HepG2 (cell line): ENCODE measurements at regions not wholly inside any gene's neighbourhood (a gene's known extent, or its start where the extent isn't known, plus 50 kb on each side); places are given as distances from the start of the nearest gene placed in this dataset.

Experiments used
- ATAC-seq: fragments of 200-7000 bp; cut with Tn5 transposase; 3 replicates; pipeline ENCODE4 v1.9.1; 2020; ENCODE audit warnings: mild to moderate bottlenecking, moderate library complexity
- BruUV-seq: library from RNA; stranded (reverse); fragments of 400-500 nt; replicated peaks from 2 replicates; lab custom pipeline; 2021; lab: Mats Ljungman, UMichigan
- CTCF ChIA-PET: fragments of 300-600 bp; formaldehyde crosslinking; extraction: SDS; loops from one replicate; lab custom pipeline; 2021; ENCODE audit warnings: low total read pairs, inconsistent platforms, low intra/inter-chr PET ratio; lab: Yijun Ruan, JAX
- POLR2A ChIA-PET: fragments of 350-600 bp; sonication (Branson Sonifier 250); formaldehyde crosslinking; loops from one replicate; lab custom pipeline; 2020; ENCODE audit warnings: antibody characterized with exemption, inconsistent platforms; lab: Yijun Ruan, JAX
- DNase-seq: peaks from one replicate; pipeline ENCODE4 v3.0.0-alpha.2; 2015; ENCODE audit warnings: low spot score
- FAIRE-seq: peaks from 3 replicates; lab custom pipeline; 2011; peaks lifted over from hg19 to GRCh38; lab: Jason Lieb, UNC
- H2AFZ ChIP-seq: one replicate; pipeline ENCODE4 v1.6.1; 2011; ENCODE audit warnings: low read length, inconsistent platforms
- H3K27ac ChIP-seq: fragments of 300-600 bp; 3 replicates; pipeline ENCODE4 v1.8.0; 2011; ENCODE audit warnings: mixed run types, mild to moderate bottlenecking, mixed read lengths, low read length, inconsistent platforms; ENCODE audit not compliant: insufficient read depth; ENCODE audit errors: extremely low read length
- H3K27me3 ChIP-seq, 2 experiments: fragments of 200-600 bp in 1 of 2; 2 replicates in 1 of 2; 3 replicates in 1 of 2; pipeline versions ENCODE4 v1.6.0 to v1.8.0; 2011; ENCODE audit warnings: low read length in 2 of 2, mild to moderate bottlenecking in 2 of 2, moderate library complexity in 2 of 2, inconsistent platforms in 1 of 2; ENCODE audit not compliant: insufficient read depth in 2 of 2, control insufficient read depth in 1 of 2
- H3K36me3 ChIP-seq, 2 experiments: fragments of 200-600 bp in 1 of 2; replicated peaks in 1 of 2; 2 replicates in 1 of 2; 3 replicates in 1 of 2; pipeline versions ENCODE4 v1.5.1 to v1.8.0; 2011; ENCODE audit warnings: low read length in 2 of 2, inconsistent platforms in 1 of 2; ENCODE audit not compliant: insufficient read depth in 2 of 2, control insufficient read depth in 1 of 2
- H3K4me1 ChIP-seq: 2 replicates; pipeline ENCODE4 v1.5.1; 2012; ENCODE audit warnings: low read length, inconsistent platforms; ENCODE audit not compliant: insufficient read depth
- H3K4me2 ChIP-seq: 2 replicates; pipeline ENCODE4 v1.6.0; 2011; ENCODE audit warnings: low read depth, low read length, inconsistent platforms
- H3K4me3 ChIP-seq, 3 experiments: fragments of 200-600 bp in 1 of 3; sonication (generic), shearing (Covaris generic) in 1 of 3; replicated peaks in 1 of 3; 2 replicates each; pipeline ENCODE4 v1.5.1; 2011 to 2016; ENCODE audit warnings: low read length in 3 of 3, inconsistent platforms in 2 of 3, low read depth in 2 of 3, mild to moderate bottlenecking in 2 of 3, control low read depth in 1 of 3, mixed read lengths in 1 of 3; ENCODE audit not compliant: insufficient read depth in 1 of 3
- H3K79me2 ChIP-seq: one replicate; pipeline ENCODE4 v1.6.1; 2011; ENCODE audit warnings: low read length, inconsistent platforms; ENCODE audit not compliant: insufficient read depth
- H3K9ac ChIP-seq: 2 replicates; pipeline ENCODE4 v1.6.0; 2011; ENCODE audit warnings: mild to moderate bottlenecking, low read depth, low read length, inconsistent platforms; ENCODE audit not compliant: insufficient read depth
- H3K9me3 ChIP-seq: 2 replicates; pipeline ENCODE4 v1.5.1; 2012; ENCODE audit warnings: mild to moderate bottlenecking, low read length
- H4K20me1 ChIP-seq: 2 replicates; pipeline ENCODE4 v1.6.0; 2011; ENCODE audit warnings: inconsistent platforms, mild to moderate bottlenecking, low read length, moderate library complexity; ENCODE audit not compliant: insufficient read depth
- GABPB1 ChIP-seq: IDR thresholded peaks from 2 replicates; pipeline ENCODE4 v1.6.1; 2016; ENCODE audit warnings: mild to moderate bottlenecking, missing genetic modification reagents, moderate library complexity, missing compliant biosample characterization
- HDAC6 ChIP-seq: fragments of 200-600 bp; sonication (generic); IDR thresholded peaks from 2 replicates; pipeline ENCODE4 v1.7.0; 2017; ENCODE audit warnings: mild to moderate bottlenecking, antibody characterized with exemption, low read length, low read depth
- HOXA5 ChIP-seq: sonication (generic); formaldehyde crosslinking; IDR thresholded peaks from 2 replicates; pipeline ENCODE4 v1.4.0; 2020; ENCODE audit warnings: missing genetic modification reagents
- KDM4B ChIP-seq: sonication (generic); formaldehyde crosslinking; IDR thresholded peaks from 2 replicates; pipeline ENCODE4 v1.4.0; 2020; ENCODE audit warnings: missing genetic modification reagents
- MTA3 ChIP-seq: sonication (generic); formaldehyde crosslinking; IDR thresholded peaks from 2 replicates; pipeline ENCODE4 v1.4.0; 2020; ENCODE audit warnings: missing genetic modification reagents
- POLR2AphosphoS5 ChIP-seq: IDR thresholded peaks from 2 replicates; pipeline ENCODE4 v1.6.1; 2012; ENCODE audit warnings: low read depth, low read length
- RELA ChIP-seq: sonication (generic); formaldehyde crosslinking; IDR thresholded peaks from 2 replicates; pipeline ENCODE4 v1.4.0; 2020; ENCODE audit warnings: missing genetic modification reagents
- RFX1 ChIP-seq: fragments of 450-650 bp; IDR thresholded peaks from 2 replicates; pipeline ENCODE4 v1.6.1; 2017
- SRSF1 ChIP-seq: fragments of 200-400 bp; formaldehyde crosslinking; optimal IDR thresholded peaks from 2 replicates; pipeline ENCODE3; 2017; ENCODE audit warnings: mild to moderate bottlenecking, low read depth, low read length, moderate library complexity
- THAP7 ChIP-seq: sonication (generic); formaldehyde crosslinking; IDR thresholded peaks from 2 replicates; pipeline ENCODE4 v1.8.1; 2023; ENCODE audit warnings: mild to moderate bottlenecking, missing genetic modification reagents
- TSC22D2 ChIP-seq: sonication (generic); formaldehyde crosslinking; IDR thresholded peaks from 2 replicates; pipeline ENCODE4 v1.5.1; 2020; ENCODE audit warnings: missing genetic modification reagents, mild to moderate bottlenecking, borderline replicate concordance
- XBP1 ChIP-seq: sonication (generic); formaldehyde crosslinking; IDR thresholded peaks from 2 replicates; pipeline ENCODE4 v1.5.0; 2020; ENCODE audit warnings: missing genetic modification reagents
- ZNF274 ChIP-seq: sonication (generic); formaldehyde crosslinking; IDR thresholded peaks from 2 replicates; pipeline ENCODE4 v1.5.1; 2020; ENCODE audit warnings: mild to moderate bottlenecking, missing genetic modification reagents
- ZNF34 ChIP-seq: sonication (generic); formaldehyde crosslinking; IDR thresholded peaks from 2 replicates; pipeline ENCODE4 v1.4.0; 2020; ENCODE audit warnings: mild to moderate bottlenecking, missing genetic modification reagents, borderline replicate concordance
- ZNF574 ChIP-seq: sonication (generic); formaldehyde crosslinking; IDR thresholded peaks from 2 replicates; pipeline ENCODE4 v1.4.0; 2020; ENCODE audit warnings: missing genetic modification reagents
- WGBS: methylation state at CpG from one replicate; pipeline ENCODE4 v1.1.6; 2017; ENCODE audit warnings: low lambda C conversion rate; 5-methylcytosine and 5-hydroxymethylcytosine counted together
- in situ Hi-C: cut with HindIII; loops from 2 replicates; pipeline ENCODE4 v1.10.0; 2017; ENCODE audit warnings: low pct_unique_long_range_greater_than_20kb; ENCODE audit not compliant: extremely low pct_ligation_motif_present
- intact Hi-C: fragments of 100-400 bp; cut with micrococcal nuclease; formaldehyde crosslinking; loops from one replicate; pipeline ENCODE4 v1.10.0; 2022; ENCODE audit not compliant: unreplicated experiment

- BruUV-seq: no TSS peak
- in situ Hi-C loops (no loop called here), intact Hi-C loops (no loop called here)
- Histone ChIP-seq H3K9ac (no peak overlapping the region), H3K27ac (no peak overlapping the region), H3K4me1 (no peaks in the 10 kb centered on the region), H3K4me3 (no peak overlapping the region), H2AFZ (no peak overlapping the region), H3K4me2 (no peak overlapping the region), H3K36me3 (no peaks in the 10 kb centered on the region), H3K79me2 (no peaks in the 10 kb centered on the region), H3K9me3 (peaks cover 72% of the 10 kb centered on the region), H3K27me3 (no peaks in the 10 kb centered on the region), H4K20me1 (no peaks in the 10 kb centered on the region)
- 13% methylated on average over 4 of the region's 4 CpGs for WGBS
- ChIA-PET CTCF (no interaction called here), POLR2A (no interaction called here)
- ATAC-seq (no peak), DNase-seq (no peak), FAIRE-seq (no peak)
- no peak for TF ChIP-seq MTA3 (CRISPR knock-in tag)
- TF ChIP-seq ZNF274 (CRISPR knock-in tag): no peak
- TF ChIP-seq HOXA5: no peak
- TF ChIP-seq ZNF34 (CRISPR knock-in tag): no peak
- no peak for TF ChIP-seq ZNF574
- no peak for TF ChIP-seq HDAC6
- TF ChIP-seq RFX1: no peak
- TF ChIP-seq GABPB1 (CRISPR knock-in tag): no peak
- TF ChIP-seq THAP7: no peak
- no peak for TF ChIP-seq TSC22D2
- no peak for TF ChIP-seq RELA (CRISPR knock-in tag)
- no peak for TF ChIP-seq XBP1 (CRISPR knock-in tag)
- no peak for TF ChIP-seq SRSF1
- TF ChIP-seq POLR2AphosphoS5: no peak
- TF ChIP-seq KDM4B (CRISPR knock-in tag): no peak
Measured at GRCh38 chr9:10678010-10678409, 65.2 kb upstream of the PTPRD start.
